Activated CD4-positive, alpha-beta T cell treated with anti-CD3 and anti-CD28 coated beads for 36 hours (primary cell): ENCODE measurements at regions not wholly inside any gene's neighbourhood (a gene's known extent, or its start where the extent isn't known, plus 50 kb on each side); places are given as distances from the start of the nearest gene placed in this dataset.
"Not testable (repeated sequence)": the region's sequence is repeated elsewhere in the genome, so short reads cannot be mapped to it uniquely, and the experiment has no call there.

ENCODE experiments used
- ATAC-seq: fragments of 200-7000 bp; cut with Tn5 transposase; one replicate; pipeline ENCODE4 v1.10.0; 2021; ENCODE audit warnings: mild to moderate bottlenecking, moderate library complexity
- CTCF ChIA-PET: fragments of 350-600 bp; sonication (Branson Sonifier 250); formaldehyde crosslinking; loops from one replicate; lab custom pipeline; 2021; ENCODE audit warnings: antibody characterized with exemption; lab: Charles Lee
- POLR2A ChIA-PET: fragments of 350-600 bp; sonication (Branson Sonifier 250); formaldehyde crosslinking; loops from one replicate; lab custom pipeline; 2021; ENCODE audit warnings: antibody characterized with exemption, inconsistent platforms; lab: Charles Lee
- DNase-seq: peaks from one replicate; pipeline ENCODE4 v3.0.0-alpha.2; 2020
- H3K27ac Mint-ChIP-seq: one replicate; pipeline ENCODE4 v1.8.0; 2021; ENCODE audit warnings: mixed read lengths
- H3K27me3 Mint-ChIP-seq: one replicate; pipeline ENCODE4 v1.8.0; 2021; ENCODE audit warnings: mixed read lengths
- H3K36me3 Mint-ChIP-seq: one replicate; pipeline ENCODE4 v1.8.0; 2021; ENCODE audit warnings: low read depth, mixed read lengths
- H3K4me1 Mint-ChIP-seq: one replicate; pipeline ENCODE4 v1.8.0; 2021; ENCODE audit warnings: mixed read lengths
- H3K4me3 Mint-ChIP-seq: one replicate; pipeline ENCODE4 v1.8.0; 2021; ENCODE audit warnings: mild to moderate bottlenecking, moderate library complexity, mixed read lengths
- H3K9me3 Mint-ChIP-seq: one replicate; pipeline ENCODE4 v1.8.0; 2021; ENCODE audit warnings: low read depth, mixed read lengths
- intact Hi-C, 2 experiments: fragments of 100-400 bp; cut with DNase I in 1 of 2; cut with micrococcal nuclease in 1 of 2; formaldehyde crosslinking; loops; one replicate each; pipeline versions ENCODE4 v1.14.2 to v1.15.1; 2022 to 2024; cut with DNase I, micrococcal nuclease

DNA sequence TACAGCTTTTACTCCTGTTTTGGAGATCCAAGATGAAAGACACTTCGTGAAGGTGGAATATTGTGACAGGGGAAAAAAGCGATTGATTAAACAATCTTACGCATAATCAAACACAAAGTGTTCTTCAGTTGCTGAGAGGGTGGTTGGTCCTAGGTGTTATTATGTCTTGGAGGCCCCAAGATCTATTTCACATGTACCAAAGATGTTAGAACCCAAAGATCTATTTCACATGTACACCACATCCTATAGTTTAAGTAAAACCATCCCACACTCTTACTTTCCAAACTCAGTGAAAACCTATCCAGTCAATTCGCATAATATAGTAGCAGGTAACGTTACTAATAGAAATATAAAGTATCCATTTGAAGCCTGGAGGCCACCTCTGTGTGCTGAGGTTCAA, 242.6 kb upstream of the MAF start:
- peaks cover 32% of the 10 kb centered on the region for H3K4me1 Mint-ChIP-seq
- POLR2A ChIA-PET = no interaction called here
- H3K9me3 Mint-ChIP-seq = no peaks in the 10 kb centered on the region
- DNase-seq (no peak), ATAC-seq (no peak)
- CTCF ChIA-PET = no interaction called here
- peak overlapping the region; percentile 38 for H3K27ac Mint-ChIP-seq
- no peak overlapping the region for H3K4me3 Mint-ChIP-seq
- H3K36me3 Mint-ChIP-seq = no peaks in the 10 kb centered on the region
- H3K27me3 Mint-ChIP-seq = peaks cover 10% of the 10 kb centered on the region
- intact Hi-C loops = loop anchor here (1.0 to 10.0 kb wide), 12 partner anchors 73 to 1068 kb away; partner anchors contain the start of genes CDYL2 (in 1 of the 2) and MAF (in 1 of the 2)

DNA sequence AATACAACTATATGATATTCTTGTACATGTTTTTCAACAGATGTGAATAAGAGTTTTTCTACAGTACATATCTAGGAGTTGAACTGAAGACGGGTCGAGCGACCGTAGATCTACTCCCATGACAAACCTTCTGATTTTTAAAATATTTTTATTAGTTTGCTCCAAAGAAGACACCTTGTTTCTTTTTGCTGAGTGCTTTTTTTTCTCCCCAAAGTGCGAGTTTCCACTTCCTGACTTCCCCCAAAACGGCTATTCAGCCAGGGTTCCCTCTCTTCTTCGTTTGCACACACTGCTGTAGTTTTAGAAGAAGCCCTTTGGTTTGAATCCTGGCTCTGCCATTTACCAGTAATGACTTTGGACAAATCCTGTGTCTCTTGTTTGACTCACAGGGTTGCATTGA, 241.7 kb upstream of the MAF start:
- ChIA-PET POLR2A (no interaction called here), CTCF (no interaction called here)
- no peaks in the 10 kb centered on the region for H3K9me3 Mint-ChIP-seq
- no peak overlapping the region for H3K27ac Mint-ChIP-seq
- H3K4me1 Mint-ChIP-seq = peaks cover 32% of the 10 kb centered on the region
- peaks cover 10% of the 10 kb centered on the region for H3K27me3 Mint-ChIP-seq
- no peaks in the 10 kb centered on the region for H3K36me3 Mint-ChIP-seq
- DNase-seq (no peak), ATAC-seq (no peak)
- intact Hi-C loops = loop anchor here (5.0 to 10.0 kb wide), 7 partner anchors 237 to 1067 kb away; partner anchors contain the start of genes CDYL2 (in 1 of the 2) and MAF (in 1 of the 2)
- no peak overlapping the region for H3K4me3 Mint-ChIP-seq

DNA sequence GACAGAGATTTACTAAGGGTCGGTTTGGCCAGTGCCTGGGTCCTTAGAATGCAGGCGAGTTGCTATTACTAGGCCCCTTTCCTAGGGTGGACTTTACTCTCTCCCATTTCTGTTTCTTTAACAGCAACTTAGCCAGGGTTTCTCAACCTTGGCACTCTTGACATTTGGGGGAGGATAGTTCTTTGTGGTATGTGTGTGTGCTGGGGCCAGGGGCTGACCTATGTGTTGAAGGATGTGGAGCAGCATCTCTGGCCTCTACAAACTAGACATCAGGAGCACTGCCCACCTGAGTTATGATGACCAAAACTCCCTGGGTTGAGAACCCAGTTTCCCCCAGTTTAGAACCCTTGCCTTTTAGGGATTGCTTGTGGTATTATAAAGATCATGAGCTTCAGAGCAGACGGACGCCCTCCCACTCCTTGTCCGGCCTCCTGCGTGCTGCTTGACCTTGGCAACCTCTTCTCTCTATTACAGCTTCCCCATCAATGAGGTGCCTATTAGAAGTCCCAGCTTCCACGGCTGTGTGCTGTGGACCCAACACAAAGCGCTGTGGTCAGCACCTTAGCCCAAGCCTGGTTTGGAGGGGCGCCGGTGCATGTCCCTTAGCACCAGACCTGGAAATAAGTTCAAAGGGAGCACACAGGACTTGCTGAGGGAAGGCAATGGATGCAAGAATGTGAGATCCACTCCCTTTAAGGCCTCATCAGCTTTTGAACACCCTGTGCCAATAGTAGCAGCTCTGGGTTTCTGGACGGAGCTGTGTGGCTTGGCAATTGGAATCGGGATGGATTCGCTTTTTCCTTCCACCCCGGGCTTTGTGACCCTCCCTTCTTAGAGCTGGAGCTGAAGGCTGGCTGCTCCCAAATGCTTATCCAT, 239.2 kb upstream of the MAF start:
- H3K27ac Mint-ChIP-seq = no peak overlapping the region
- ChIA-PET POLR2A (no interaction called here), CTCF (no interaction called here)
- DNase-seq = no peak
- H3K27me3 Mint-ChIP-seq = peaks cover 8% of the 10 kb centered on the region
- intact Hi-C loops = loop anchor here (5.0 to 10.0 kb wide), 7 partner anchors 235 to 1065 kb away; partner anchors contain the start of genes CDYL2 (in 1 of the 2) and MAF (in 1 of the 2)
- H3K4me3 Mint-ChIP-seq = no peak overlapping the region
- H3K36me3 Mint-ChIP-seq = no peaks in the 10 kb centered on the region
- no peaks in the 10 kb centered on the region for H3K9me3 Mint-ChIP-seq
- H3K4me1 Mint-ChIP-seq = peaks cover 20% of the 10 kb centered on the region
- ATAC-seq = no peak

DNA sequence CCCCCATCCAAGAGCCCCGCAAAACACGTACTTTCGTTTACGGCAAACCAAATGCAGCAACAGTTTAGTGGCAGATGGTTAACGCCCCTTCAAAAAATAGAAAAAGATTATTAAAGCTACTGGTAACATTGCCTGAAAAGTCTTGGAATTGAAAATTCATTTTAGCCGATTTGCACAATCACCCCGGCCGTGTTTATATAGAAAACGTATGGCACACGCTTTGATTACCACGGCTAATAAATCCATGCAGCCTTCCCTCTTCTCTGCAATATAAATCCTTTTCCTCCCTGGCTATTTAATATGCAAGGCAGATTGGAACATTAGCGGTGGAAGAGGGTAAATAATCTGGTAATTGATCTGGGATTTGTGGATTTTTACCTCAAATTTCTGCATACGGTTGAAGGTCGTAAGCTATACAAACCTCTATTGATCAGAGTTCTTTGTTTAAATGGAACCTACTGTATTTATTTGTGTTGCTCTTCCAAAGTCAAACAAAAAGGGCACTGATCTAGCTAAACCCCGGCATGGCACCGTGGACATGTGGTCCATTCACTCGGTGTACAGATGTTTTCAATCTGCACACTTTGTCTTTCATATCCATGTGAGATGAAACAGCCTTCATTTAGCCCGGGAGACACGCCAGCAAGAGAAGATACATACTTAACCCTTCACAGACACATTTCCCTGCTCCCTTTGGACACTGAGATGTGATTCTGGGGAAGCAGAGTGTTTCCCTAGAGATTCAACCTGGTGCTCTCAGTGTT, 238.1 kb upstream of the MAF start:
- H3K4me1 Mint-ChIP-seq = peaks cover 9% of the 10 kb centered on the region
- no peaks in the 10 kb centered on the region for H3K36me3 Mint-ChIP-seq
- H3K9me3 Mint-ChIP-seq = no peaks in the 10 kb centered on the region
- H3K4me3 Mint-ChIP-seq = no peak overlapping the region
- peaks cover 8% of the 10 kb centered on the region for H3K27me3 Mint-ChIP-seq
- ATAC-seq (no peak), DNase-seq (no peak)
- intact Hi-C loops = no loop called here
- ChIA-PET POLR2A (interaction anchor here (0.6 kb wide), 1 partner anchor 29 kb away, joined by 3 read pairs; no protein-coding TSS in a partner anchor), CTCF (no interaction called here)
- no peak overlapping the region for H3K27ac Mint-ChIP-seq

DNA sequence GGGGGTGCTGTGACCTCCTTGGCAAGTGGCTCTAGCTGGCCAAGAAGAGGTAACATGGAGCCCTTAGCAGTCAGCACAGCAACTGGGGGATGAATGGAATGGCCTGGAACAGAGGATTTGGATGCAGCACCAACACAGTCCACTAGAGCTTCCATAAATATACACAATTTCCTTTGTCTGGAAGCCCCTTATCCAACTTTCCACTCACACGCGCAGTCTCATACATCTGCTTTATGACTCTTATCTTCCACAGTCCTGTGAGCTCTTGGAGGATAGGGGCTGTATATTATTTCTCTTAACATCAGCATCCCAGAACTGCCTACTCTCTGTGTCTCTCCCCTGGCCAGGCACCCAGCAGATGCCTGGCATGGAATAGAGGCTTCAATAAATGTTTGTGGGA, 235.6 kb upstream of the MAF start:
- intact Hi-C loops = no loop called here
- ATAC-seq = no peak

DNA sequence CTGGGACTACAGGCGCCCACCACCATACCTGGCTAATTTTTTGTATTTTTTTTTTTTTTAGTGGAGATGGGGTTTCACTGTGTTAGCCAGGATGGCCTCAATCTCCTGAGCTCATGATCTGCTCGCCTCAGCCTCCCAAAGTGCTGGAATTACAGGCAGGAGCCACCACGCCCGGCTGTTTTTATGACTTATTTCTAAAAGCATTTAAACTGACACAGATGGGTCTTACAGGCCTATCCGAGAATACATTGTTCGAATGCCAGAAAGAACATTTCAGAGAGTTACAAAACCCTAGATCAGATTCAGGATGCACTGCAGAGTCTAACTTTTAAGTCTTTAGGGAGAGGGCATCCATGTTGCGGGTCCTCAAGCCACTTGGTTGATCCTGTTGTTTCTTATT, 234.7 kb upstream of the MAF start:
- ATAC-seq = no peak
- CTCF ChIA-PET = no interaction called here
- no peaks in the 10 kb centered on the region for H3K36me3 Mint-ChIP-seq
- no peak for DNase-seq
- POLR2A ChIA-PET = no interaction called here
- peaks cover 3% of the 10 kb centered on the region for H3K27me3 Mint-ChIP-seq
- H3K4me1 Mint-ChIP-seq = no peaks in the 10 kb centered on the region
- H3K9me3 Mint-ChIP-seq = no peaks in the 10 kb centered on the region
- H3K4me3 Mint-ChIP-seq = no peak overlapping the region
- H3K27ac Mint-ChIP-seq = no peak overlapping the region
- intact Hi-C loops = no loop called here

More for the DNA sequence above, 235.6 kb upstream of the MAF start:
- Mint-ChIP-seq H3K27ac (no peak overlapping the region), H3K4me3 (no peak overlapping the region), H3K4me1 (no peaks in the 10 kb centered on the region), H3K9me3 (no peaks in the 10 kb centered on the region), H3K36me3 (no peaks in the 10 kb centered on the region), H3K27me3 (peaks cover 2% of the 10 kb centered on the region)
- no peak for DNase-seq
- CTCF ChIA-PET = no interaction called here
- POLR2A ChIA-PET = no interaction called here

DNA sequence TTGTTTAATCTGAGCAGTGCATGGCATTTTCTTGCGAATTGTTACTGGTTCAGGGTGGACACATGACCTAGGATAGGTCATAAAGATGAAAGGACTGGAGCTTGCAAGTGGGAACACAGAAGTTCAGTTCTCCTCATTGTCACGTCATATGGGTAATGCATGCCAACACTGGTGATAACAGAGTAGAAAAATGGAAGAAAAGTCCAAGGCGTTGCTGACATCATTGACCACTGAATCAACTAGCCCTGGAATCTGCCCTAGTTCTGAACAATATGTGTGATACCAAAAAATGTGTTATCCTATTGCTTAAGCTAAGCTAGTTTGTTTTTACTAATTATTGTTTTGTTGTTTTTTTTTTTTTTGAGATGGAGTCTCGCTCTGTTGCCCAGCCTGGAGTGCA, 234.2 kb upstream of the MAF start:
- CTCF ChIA-PET = no interaction called here
- ATAC-seq (no peak), DNase-seq (no peak)
- H3K4me1 Mint-ChIP-seq = no peaks in the 10 kb centered on the region
- H3K27me3 Mint-ChIP-seq = peaks cover 4% of the 10 kb centered on the region
- POLR2A ChIA-PET = no interaction called here
- no peak overlapping the region for H3K4me3 Mint-ChIP-seq
- no peak overlapping the region for H3K27ac Mint-ChIP-seq
- no peaks in the 10 kb centered on the region for H3K36me3 Mint-ChIP-seq
- H3K9me3 Mint-ChIP-seq = no peaks in the 10 kb centered on the region
- intact Hi-C loops = no loop called here

DNA sequence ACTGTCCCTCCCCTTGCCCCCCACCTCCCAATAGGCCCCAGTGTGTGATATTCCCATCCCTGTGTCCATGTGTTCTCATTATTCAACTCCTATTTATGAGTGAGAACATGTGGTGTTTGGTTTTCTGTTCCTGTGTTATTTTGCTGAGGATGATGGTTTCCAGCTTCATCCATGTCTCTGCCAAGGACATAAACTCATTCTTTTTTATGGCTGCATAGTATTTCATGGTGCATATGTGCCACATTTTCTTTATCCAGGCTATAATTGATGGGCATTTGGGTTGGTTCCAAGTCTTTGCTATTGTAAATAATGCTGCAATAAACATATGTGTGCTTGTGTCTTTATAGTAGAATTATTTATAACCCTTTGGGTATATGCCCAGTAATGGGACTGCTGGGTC, 233.5 kb upstream of the MAF start:
- H3K27ac Mint-ChIP-seq, ATAC-seq, intact Hi-C loops, POLR2A ChIA-PET, H3K27me3 Mint-ChIP-seq, H3K4me3 Mint-ChIP-seq, CTCF ChIA-PET, DNase-seq, H3K36me3 Mint-ChIP-seq, H3K4me1 Mint-ChIP-seq, H3K9me3 Mint-ChIP-seq: not testable (repeated sequence)

DNA sequence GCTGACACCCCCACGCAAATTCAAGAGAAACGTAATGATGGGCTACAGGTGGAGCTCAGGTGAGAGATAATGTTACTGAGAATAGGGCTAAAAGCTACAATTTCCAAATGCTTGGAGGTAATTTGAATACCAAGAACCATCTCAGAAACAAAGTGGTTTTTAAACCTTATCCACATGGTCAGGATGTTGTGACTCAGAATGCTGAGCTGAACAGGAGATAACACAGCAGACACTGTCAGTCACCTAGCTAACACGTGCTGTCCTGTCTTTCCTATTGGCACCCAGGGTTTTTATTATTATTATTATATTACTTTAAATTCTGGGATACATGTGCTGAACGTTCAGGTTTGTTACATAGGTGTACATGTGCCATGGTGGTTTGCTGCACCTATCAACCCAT, 233.0 kb upstream of the MAF start:
- POLR2A ChIA-PET = no interaction called here
- peaks cover 4% of the 10 kb centered on the region for H3K27me3 Mint-ChIP-seq
- H3K9me3 Mint-ChIP-seq = no peaks in the 10 kb centered on the region
- CTCF ChIA-PET = no interaction called here
- no peaks in the 10 kb centered on the region for H3K36me3 Mint-ChIP-seq
- H3K27ac Mint-ChIP-seq = no peak overlapping the region
- no peak overlapping the region for H3K4me3 Mint-ChIP-seq
- intact Hi-C loops = no loop called here
- no peaks in the 10 kb centered on the region for H3K4me1 Mint-ChIP-seq
- no peak for DNase-seq
- ATAC-seq = no peak

DNA sequence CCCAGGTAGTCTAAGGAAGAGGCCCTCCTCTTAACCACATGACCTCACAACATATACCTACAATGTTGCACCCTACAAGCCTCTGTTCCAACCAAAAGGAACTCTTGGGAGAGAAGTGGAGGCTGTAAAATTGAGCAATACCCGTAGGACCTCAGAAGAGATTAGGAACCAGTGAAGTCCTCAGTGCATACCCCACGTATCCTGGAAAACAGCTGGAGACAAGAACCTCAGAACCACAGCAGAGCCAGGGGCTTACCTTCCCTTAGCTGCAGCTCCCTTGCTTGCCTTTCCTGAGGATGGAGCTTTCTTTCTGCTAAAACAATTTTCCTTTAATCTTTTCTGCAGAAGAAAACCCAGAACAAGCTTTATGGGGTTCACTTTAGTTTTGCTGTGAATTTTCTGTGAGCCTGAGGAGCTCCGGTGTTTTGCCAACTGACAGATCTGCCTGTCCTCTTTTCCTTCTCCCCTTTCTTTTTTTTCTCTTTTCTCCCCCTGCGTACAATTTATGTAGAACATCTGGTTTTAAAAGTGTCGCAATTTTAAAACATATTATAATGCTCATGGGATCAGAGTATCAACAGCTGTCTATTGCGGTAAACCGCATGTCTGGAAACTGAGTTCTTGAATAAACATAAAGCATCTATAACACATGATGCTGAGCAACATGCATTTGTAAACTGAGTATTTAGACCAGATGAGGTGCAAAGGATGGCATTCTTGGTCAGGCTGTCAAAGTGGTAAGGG, 226.4 kb upstream of the MAF start:
- CTCF ChIA-PET = interaction anchor here (0.7 kb wide), 1 partner anchor 131 kb away, joined by 3 read pairs; no protein-coding TSS in a partner anchor
- Mint-ChIP-seq H3K4me1 (no peaks in the 10 kb centered on the region), H3K27ac (no peak overlapping the region), H3K4me3 (no peak overlapping the region), H3K36me3 (no peaks in the 10 kb centered on the region), H3K9me3 (no peaks in the 10 kb centered on the region), H3K27me3 (peaks cover 9% of the 10 kb centered on the region)
- intact Hi-C loops = no loop called here
- DNase-seq (no peak), ATAC-seq (no peak)
- POLR2A ChIA-PET = no interaction called here

DNA sequence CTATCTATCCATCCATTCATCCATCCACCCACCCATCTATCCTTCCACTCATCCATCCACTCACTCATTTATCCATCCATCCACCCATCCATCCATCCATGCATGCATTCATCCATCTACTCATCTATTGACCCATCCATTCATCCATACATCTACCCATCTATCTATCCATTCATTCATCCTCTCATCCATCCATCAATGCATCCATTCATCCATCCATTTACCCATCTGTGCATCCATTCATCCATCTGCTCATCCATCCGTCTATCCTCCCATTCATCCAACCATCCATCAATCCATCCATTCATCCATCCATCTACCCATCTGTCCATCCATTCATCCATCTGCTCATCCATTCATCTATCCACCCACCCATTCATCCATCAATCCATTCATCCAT, 224.5 kb upstream of the MAF start:
- DNase-seq = no peak
- no peak overlapping the region for H3K4me3 Mint-ChIP-seq
- H3K4me1 Mint-ChIP-seq = no peaks in the 10 kb centered on the region
- H3K9me3 Mint-ChIP-seq = no peaks in the 10 kb centered on the region
- intact Hi-C loops = no loop called here
- peaks cover 5% of the 10 kb centered on the region for H3K27me3 Mint-ChIP-seq
- ATAC-seq = no peak
- ChIA-PET CTCF (no interaction called here), POLR2A (no interaction called here)
- no peaks in the 10 kb centered on the region for H3K36me3 Mint-ChIP-seq
- H3K27ac Mint-ChIP-seq = no peak overlapping the region
